H9 (cell line): ENCODE measurements at regions not wholly inside any gene's neighbourhood (a gene's known extent, or its start where the extent isn't known, plus 50 kb on each side); places are given as distances from the start of the nearest gene placed in this dataset.

ENCODE experiments used
- DNase-seq: peaks from one replicate; pipeline ENCODE4 v3.0.0-alpha.2; 2017
- H2AFZ ChIP-seq: one replicate; pipeline ENCODE4 v1.6.1; 2013; ENCODE audit warnings: mild to moderate bottlenecking, low read length, control low read depth, moderate library complexity
- H2AK5ac ChIP-seq: 2 replicates; pipeline ENCODE4 v1.6.1; 2013; ENCODE audit warnings: low read length, control low read depth, mixed read lengths; ENCODE audit not compliant: insufficient read length
- H2BK120ac ChIP-seq: one replicate; pipeline ENCODE4 v1.6.1; 2013; ENCODE audit warnings: low read depth, mild to moderate bottlenecking, low read length, control low read depth, inconsistent platforms; ENCODE audit not compliant: poor library complexity, severe bottlenecking
- H2BK12ac ChIP-seq: 2 replicates; pipeline ENCODE4 v1.6.1; 2013; ENCODE audit warnings: low read length, control low read depth, mixed read lengths, low read depth; ENCODE audit not compliant: insufficient read length
- H2BK15ac ChIP-seq: 2 replicates; pipeline ENCODE4 v1.6.1; 2013; ENCODE audit warnings: low read depth, low read length, control low read depth
- H2BK20ac ChIP-seq: one replicate; pipeline ENCODE4 v1.6.1; 2013; ENCODE audit warnings: low read depth, mild to moderate bottlenecking, low read length, control low read depth, inconsistent platforms; ENCODE audit not compliant: poor library complexity, severe bottlenecking
- H2BK5ac ChIP-seq: 2 replicates; pipeline ENCODE4 v1.6.1; 2013; ENCODE audit warnings: low read length, control low read depth, mixed read lengths; ENCODE audit not compliant: insufficient read length
- H3K14ac ChIP-seq: 2 replicates; pipeline ENCODE4 v1.6.1; 2013; ENCODE audit warnings: low read length, control low read depth; ENCODE audit not compliant: insufficient read depth
- H3K18ac ChIP-seq: 2 replicates; pipeline ENCODE4 v1.6.1; 2013; ENCODE audit warnings: low read depth, mild to moderate bottlenecking, mixed read lengths, low read length, control low read depth; ENCODE audit not compliant: insufficient read length
- H3K23ac ChIP-seq: 2 replicates; pipeline ENCODE4 v1.6.1; 2013; ENCODE audit warnings: low read length, control low read depth, mixed read lengths, low read depth; ENCODE audit not compliant: insufficient read length
- H3K23me2 ChIP-seq: 2 replicates; pipeline ENCODE4 v1.6.1; 2013; ENCODE audit warnings: low read depth, mild to moderate bottlenecking, mixed read lengths, low read length, control low read depth; ENCODE audit not compliant: insufficient read length, poor library complexity, severe bottlenecking
- H3K27ac ChIP-seq: 2 replicates; pipeline ENCODE4 v1.5.1; 2013; ENCODE audit warnings: low read length, control low read depth, mixed read lengths, low read depth; ENCODE audit not compliant: insufficient read length
- H3K27me3 ChIP-seq: 2 replicates; pipeline ENCODE4 v1.6.1; 2013; ENCODE audit warnings: low read length, control low read depth, inconsistent platforms; ENCODE audit not compliant: insufficient read depth
- H3K4ac ChIP-seq: 2 replicates; pipeline ENCODE4 v1.6.1; 2013; ENCODE audit warnings: low read depth, mild to moderate bottlenecking, control low read depth, inconsistent platforms, low read length, moderate library complexity
- H3K4me1 ChIP-seq: 2 replicates; pipeline ENCODE4 v1.6.1; 2013; ENCODE audit warnings: low read length, control low read depth, inconsistent platforms; ENCODE audit not compliant: insufficient read depth
- H3K4me2 ChIP-seq: 2 replicates; pipeline ENCODE4 v1.6.1; 2013; ENCODE audit warnings: low read length, control low read depth, mixed read lengths; ENCODE audit not compliant: insufficient read length, insufficient read depth
- H3K56ac ChIP-seq: 2 replicates; pipeline ENCODE4 v1.6.1; 2013; ENCODE audit warnings: low read depth, mild to moderate bottlenecking, mixed read lengths, low read length, control low read depth; ENCODE audit not compliant: insufficient read length
- H3K79me1 ChIP-seq: 2 replicates; pipeline ENCODE4 v1.6.1; 2013; ENCODE audit warnings: low read depth, mild to moderate bottlenecking, moderate library complexity, low read length, control low read depth, inconsistent platforms; ENCODE audit not compliant: insufficient read depth, poor library complexity, severe bottlenecking
- H3K79me2 ChIP-seq: 2 replicates; pipeline ENCODE4 v1.6.1; 2013; ENCODE audit warnings: low read length, control low read depth, inconsistent platforms; ENCODE audit not compliant: insufficient read depth
- H3K9ac ChIP-seq: 2 replicates; pipeline ENCODE4 v1.6.1; 2013; ENCODE audit warnings: low read length, control low read depth, mixed read lengths; ENCODE audit not compliant: insufficient read length; ENCODE audit errors: extremely low read depth
- H3K9me3 ChIP-seq: one replicate; pipeline ENCODE4 v1.6.1; 2013; ENCODE audit warnings: low read depth, low read length, inconsistent platforms; ENCODE audit not compliant: control insufficient read depth
- H3T11ph ChIP-seq: one replicate; pipeline ENCODE4 v1.6.1; 2013; ENCODE audit warnings: mild to moderate bottlenecking, low read length, control low read depth, inconsistent platforms
- H4K20me1 ChIP-seq: one replicate; pipeline ENCODE4 v1.6.1; 2013; ENCODE audit not compliant: control insufficient read depth, insufficient read length, insufficient read depth
- H4K5ac ChIP-seq: 2 replicates; pipeline ENCODE4 v1.6.1; 2013; ENCODE audit warnings: low read depth, mild to moderate bottlenecking, mixed read lengths, low read length, control low read depth; ENCODE audit not compliant: insufficient read length
- H4K8ac ChIP-seq: replicated peaks from 2 replicates; pipeline ENCODE4 v1.6.1; 2013; ENCODE audit warnings: low read length, control low read depth, mixed read lengths, low read depth; ENCODE audit not compliant: insufficient read length
- H4K91ac ChIP-seq: 2 replicates; pipeline ENCODE4 v1.6.1; 2013; ENCODE audit warnings: low read depth, mild to moderate bottlenecking, moderate library complexity, mixed read lengths, low read length, control low read depth; ENCODE audit not compliant: insufficient read length
- H3K27ac Mint-ChIP-seq, 3 experiments: 2 replicates in 2 of 3; 3 replicates in 1 of 3; pipeline ENCODE4 v1.8.0; 2020 to 2021; ENCODE audit warnings: mixed read lengths in 3 of 3, mild to moderate bottlenecking in 1 of 3, moderate library complexity in 1 of 3
- H3K27me3 Mint-ChIP-seq: 2 replicates; pipeline ENCODE4 v1.8.0; 2021; ENCODE audit warnings: low read depth, mild to moderate bottlenecking, moderate library complexity, mixed read lengths
- H3K36me3 Mint-ChIP-seq, 3 experiments: 2 replicates in 2 of 3; 3 replicates in 1 of 3; pipeline ENCODE4 v1.8.0; 2020 to 2021; ENCODE audit warnings: low read depth in 3 of 3, mixed read lengths in 3 of 3; ENCODE audit not compliant: insufficient read depth in 1 of 3
- H3K4me1 Mint-ChIP-seq, 2 experiments: 2 replicates each; pipeline ENCODE4 v1.8.0; 2020; ENCODE audit warnings: mixed read lengths in 2 of 2
- H3K4me3 Mint-ChIP-seq, 2 experiments: 2 replicates in 1 of 2; 3 replicates in 1 of 2; pipeline ENCODE4 v1.8.0; 2020 to 2021; ENCODE audit warnings: mild to moderate bottlenecking in 2 of 2, mixed read lengths in 2 of 2, moderate library complexity in 1 of 2
- H3K9me3 Mint-ChIP-seq, 2 experiments: 2 replicates in 1 of 2; 3 replicates in 1 of 2; pipeline ENCODE4 v1.8.0; 2020; ENCODE audit warnings: mild to moderate bottlenecking in 2 of 2, mixed read lengths in 2 of 2, moderate library complexity in 1 of 2
- CTCF ChIP-seq: fragments of 200-600 bp; sonication (generic); conservative IDR thresholded peaks from 3 replicates; pipeline ENCODE4 v1.8.0; 2021; ENCODE audit warnings: antibody characterized with exemption, mild to moderate bottlenecking
- WGBS: extraction: QIAGEN DNeasy Blood & Tissue Kit; methylation state at CpG from one replicate; pipeline ENCODE4 v1.1.7; 2013; ENCODE audit warnings: missing lambda C conversion rate, low lambda C conversion rate, mixed read lengths; ENCODE audit not compliant: insufficient read length; ENCODE audit errors: extremely low coverage; 5-methylcytosine and 5-hydroxymethylcytosine counted together

GRCh38 chr5:155540000-155540595 is 526.5 kb downstream of the KIF4B start:
- H3K27ac Mint-ChIP-seq = peak overlapping the region; percentile 29 to 97 (median 93); a peak in 6 of 7 replicates

More at GRCh38 chr5:155540000-155540595, 526.5 kb downstream of the KIF4B start:
- H4K91ac ChIP-seq = no peak overlapping the region
- no peak for DNase-seq
- no peak overlapping the region for H2AK5ac ChIP-seq
- H3K14ac ChIP-seq = no peak overlapping the region
- H2BK120ac ChIP-seq = no peak overlapping the region
- Mint-ChIP-seq H3K36me3 (peaks cover 0 to 4% (median 2%) of the 10 kb centered on the region in 3 experiments; a peak in 4 of 7 replicates), H3K4me3 (peak overlapping the region in 1 of 2 experiments; percentile 28; a peak in 2 of 5 replicates), H3K27me3 (no peaks in the 10 kb centered on the region), H3K9me3 (peaks cover 0 to 7% of the 10 kb centered on the region in 2 experiments; a peak in 4 of 5 replicates), H3K4me1 (peaks cover 20 to 28% of the 10 kb centered on the region in 2 experiments)
- H3K9me3 ChIP-seq = no peaks in the 10 kb centered on the region
- TF ChIP-seq CTCF = no peak
- peak overlapping the region; percentile 17 for H3K4me2 ChIP-seq
- H2BK5ac ChIP-seq = no peak overlapping the region
- no peak overlapping the region for H3K4ac ChIP-seq
- no CpG with 5 or more reads among the region's 2 CpGs for WGBS
- H2BK15ac ChIP-seq = no peak overlapping the region
- no peak overlapping the region for H3T11ph ChIP-seq
- no peaks in the 10 kb centered on the region for H4K20me1 ChIP-seq
- H3K27ac ChIP-seq = no peak overlapping the region
- no peak overlapping the region for H3K9ac ChIP-seq
- H3K79me2 ChIP-seq = no peaks in the 10 kb centered on the region
- no peak overlapping the region for H2AFZ ChIP-seq
- no peaks in the 10 kb centered on the region for H3K79me1 ChIP-seq
- H3K23ac ChIP-seq = no peak overlapping the region
- no peak overlapping the region for H3K18ac ChIP-seq
- no peak overlapping the region for H3K56ac ChIP-seq
- peaks cover 2% of the 10 kb centered on the region; the same call in 1 of the 2 replicates for H3K4me1 ChIP-seq
- no peaks in the 10 kb centered on the region for H3K27me3 ChIP-seq
- H2BK12ac ChIP-seq = no peak overlapping the region
- H3K23me2 ChIP-seq = no peaks in the 10 kb centered on the region
- no peak overlapping the region for H4K5ac ChIP-seq
- no peak overlapping the region for H2BK20ac ChIP-seq
- H4K8ac ChIP-seq = no peak overlapping the region
